ENCODE measurements at regions not wholly inside any gene's neighbourhood (a gene's known extent, or its start where the extent isn't known, plus 50 kb on each side); places are given as distances from the start of the nearest gene placed in this dataset.
"Not testable (repeated sequence)": the region's sequence is repeated elsewhere in the genome, so short reads cannot be mapped to it uniquely, and the experiment has no call there.

DNA sequence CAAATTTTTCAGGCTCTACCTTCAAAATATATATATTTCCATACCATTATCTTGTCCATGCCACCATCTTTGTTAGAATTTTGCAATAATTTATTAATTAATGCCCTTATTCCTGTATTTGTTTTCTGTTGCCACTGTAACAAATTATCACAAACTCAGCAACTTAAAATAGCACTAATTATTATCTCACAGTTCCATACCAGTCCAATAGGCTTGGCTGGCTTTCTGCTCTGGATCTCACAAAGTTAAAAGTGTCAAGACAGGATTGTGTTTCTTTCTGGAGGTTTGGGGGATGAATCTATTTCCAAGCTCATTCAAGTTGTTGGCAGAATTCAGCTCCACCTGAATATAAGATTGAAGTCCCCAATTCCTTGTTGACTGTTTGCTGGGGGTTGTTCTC lies 58.6 kb upstream of the SLC38A4 start:
- no peak for DNase-seq

DNA sequence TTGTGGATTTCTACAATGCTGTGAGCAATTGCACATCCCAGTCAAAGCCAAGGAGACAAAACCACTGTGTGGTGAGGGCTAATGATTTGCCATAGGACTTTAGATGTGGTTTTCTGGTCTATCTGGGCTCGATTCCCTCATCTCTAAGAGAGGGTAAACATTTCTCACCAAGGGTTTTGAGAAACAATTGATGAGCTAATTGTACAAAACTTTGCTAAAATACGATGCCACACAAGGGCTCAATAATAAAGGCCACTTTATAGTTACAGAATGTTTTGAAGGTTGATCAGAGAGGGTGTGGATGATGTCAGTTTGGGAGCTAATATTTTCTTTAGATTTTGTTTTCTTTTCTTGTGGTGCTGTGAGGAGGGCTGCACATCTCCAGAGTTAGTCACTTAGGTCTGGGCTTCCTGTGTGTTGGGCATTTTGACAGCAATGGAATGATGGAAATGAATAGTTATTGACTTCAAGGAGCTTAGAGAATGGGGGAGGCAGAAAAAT lies 60.8 kb upstream of the SLC38A4 start:
- DNase-seq: no peak

GRCh38 chr12:46887870-46888269 lies 62.1 kb upstream of the SLC38A4 start:
- DNase-seq: no peak

GRCh38 chr12:46888568-46888967 lies 62.8 kb upstream of the SLC38A4 start:
- DNase-seq: no peak

DNA sequence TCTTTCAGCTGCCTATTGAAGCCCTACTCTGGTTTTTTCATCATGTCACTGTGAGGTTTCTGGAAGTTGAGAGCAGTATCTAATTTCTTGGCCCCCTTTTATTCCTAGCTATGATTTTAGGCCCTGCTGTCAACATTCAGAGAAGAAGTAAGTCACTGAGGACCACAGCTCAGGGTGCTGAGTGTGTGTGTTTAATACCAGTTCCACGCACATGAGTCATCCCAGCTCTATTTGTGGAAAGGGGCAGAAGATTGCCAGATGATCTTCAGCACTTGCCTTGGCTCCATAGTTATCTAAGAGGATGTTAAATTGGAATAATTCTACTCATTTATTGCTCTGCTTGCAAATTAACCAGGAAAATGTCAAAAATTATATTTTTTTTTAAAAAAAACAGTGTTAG lies 65.5 kb upstream of the SLC38A4 start:
- no peak for DNase-seq

GRCh38 chr12:46892034-46892705 lies 66.4 kb upstream of the SLC38A4 start:
- DNase-seq: no peak

GRCh38 chr12:46892887-46893286 lies 67.1 kb upstream of the SLC38A4 start:
- no peak for DNase-seq

- no peak for DNase-seq
Observed at GRCh38 chr12:46893434-46893833, 67.6 kb upstream of the SLC38A4 start.

- no peak for DNase-seq
Observed at GRCh38 chr12:46895726-46896125, 69.9 kb upstream of the SLC38A4 start.

DNA sequence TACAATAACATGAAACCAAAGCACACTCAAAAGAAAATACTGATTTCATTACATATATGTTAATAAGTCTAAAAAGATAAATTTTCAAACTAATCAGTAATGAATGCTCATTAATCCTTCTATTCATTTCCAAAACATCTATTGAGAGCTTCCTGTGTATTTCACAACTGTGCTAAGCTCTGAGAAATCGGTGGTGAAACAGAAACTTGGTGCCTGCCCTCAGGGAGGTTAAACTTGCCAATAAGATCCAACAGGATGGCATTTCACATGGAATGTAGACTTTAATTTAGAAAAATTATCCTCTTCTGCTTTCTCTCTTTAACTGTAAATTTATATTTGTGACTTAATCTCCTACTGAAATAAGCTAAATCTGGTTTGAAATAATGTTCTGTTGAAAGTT lies 70.9 kb upstream of the SLC38A4 start:
- no peak for DNase-seq

DNA sequence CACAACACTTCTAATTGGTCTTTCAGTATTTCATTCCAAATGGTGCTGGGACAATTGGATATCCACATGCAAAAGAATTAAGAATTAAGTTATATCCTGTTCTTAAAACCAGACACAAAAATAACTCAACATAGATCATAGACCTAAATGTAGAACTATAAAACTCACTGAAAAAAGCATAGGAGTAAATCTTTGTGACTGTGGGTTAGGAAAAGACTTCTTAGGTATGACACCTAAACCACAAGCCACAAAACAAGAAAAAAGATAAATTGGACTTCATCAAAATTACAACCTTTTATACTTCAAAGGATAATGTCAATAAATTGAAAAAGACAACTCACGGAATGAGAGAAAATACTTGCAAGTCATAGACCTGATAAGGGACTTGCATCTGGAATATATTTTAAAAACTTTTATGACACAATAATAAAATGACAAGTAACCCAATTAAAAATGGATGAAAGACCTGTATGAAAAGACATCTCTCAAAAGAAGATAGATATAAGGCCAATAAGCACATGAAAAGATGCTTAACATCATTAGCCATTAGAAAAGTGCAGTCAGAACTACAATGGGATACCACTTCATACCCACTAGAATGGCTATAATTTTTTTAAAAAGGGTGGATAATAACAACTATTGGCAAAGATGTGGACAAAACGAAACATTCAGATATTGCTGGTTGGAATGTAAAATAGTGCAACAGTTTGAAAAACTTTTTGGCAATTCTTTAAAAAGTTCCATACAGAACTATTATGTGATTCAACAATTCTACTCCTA lies 72.5 kb upstream of the SLC38A4 start:
- no peak for DNase-seq

- no peak for DNase-seq
Observed at GRCh38 chr12:46898989-46899388, 73.2 kb upstream of the SLC38A4 start.

GRCh38 chr12:46900734-46901463 lies 75.1 kb upstream of the SLC38A4 start:
- no peak for DNase-seq

DNA sequence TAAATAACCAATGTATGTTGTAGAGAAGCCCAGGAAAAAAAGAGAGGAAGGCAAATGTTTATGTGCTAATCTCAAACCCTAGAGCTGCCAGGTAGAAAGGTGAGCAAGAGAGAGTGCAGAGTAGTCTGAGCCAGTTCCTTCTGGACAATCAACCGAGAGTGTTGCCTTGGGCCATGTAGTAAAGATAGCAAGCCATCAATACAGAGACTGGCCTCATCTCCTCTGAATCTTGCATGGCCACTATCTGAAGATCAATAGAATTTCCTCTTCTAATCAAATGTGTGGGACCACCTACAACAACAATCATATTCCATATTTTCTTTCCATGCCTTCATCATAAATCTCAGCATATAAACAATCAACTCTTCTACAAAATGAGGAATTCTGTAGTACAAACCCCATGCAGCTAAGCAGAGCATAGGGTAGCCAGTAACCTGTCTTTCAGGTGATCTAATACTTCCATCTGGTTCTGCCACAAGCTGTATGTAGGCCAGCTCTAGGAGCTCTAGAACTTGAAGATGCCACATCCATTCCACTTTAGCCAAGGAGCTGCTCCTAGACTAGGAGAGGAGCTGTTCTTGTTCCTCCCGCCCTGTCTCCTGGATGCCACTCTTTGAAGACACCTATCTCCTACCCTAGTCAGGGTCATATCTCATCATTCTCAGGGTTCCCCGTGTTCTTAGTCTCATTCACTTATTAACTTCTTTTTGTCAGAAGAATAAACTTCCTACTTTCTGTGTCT lies 75.8 kb upstream of the SLC38A4 start:
- no peak for DNase-seq

DNA sequence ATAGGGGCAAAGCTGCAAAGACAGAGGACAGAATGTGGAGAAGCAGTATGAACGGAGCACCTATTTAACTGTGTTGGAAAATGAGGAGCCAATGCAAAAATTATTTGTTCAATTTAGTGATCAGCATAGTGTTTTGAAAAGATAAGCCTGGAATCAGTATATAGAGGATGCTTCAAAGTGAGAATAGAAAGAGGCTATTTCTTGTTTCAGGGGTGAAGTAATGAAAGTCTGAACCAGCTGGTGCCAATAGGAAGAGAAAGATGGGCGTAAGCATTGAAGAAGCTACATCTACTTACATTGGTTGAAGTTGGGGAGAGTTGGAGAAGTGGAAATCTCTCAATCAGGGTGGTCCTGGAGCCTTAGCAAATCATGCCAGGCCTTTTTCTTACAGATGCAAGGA lies 77.3 kb upstream of the SLC38A4 start:
- no peak for DNase-seq

GRCh38 chr12:46904406-46905238 lies 78.8 kb upstream of the SLC38A4 start:
- no peak for DNase-seq

DNA sequence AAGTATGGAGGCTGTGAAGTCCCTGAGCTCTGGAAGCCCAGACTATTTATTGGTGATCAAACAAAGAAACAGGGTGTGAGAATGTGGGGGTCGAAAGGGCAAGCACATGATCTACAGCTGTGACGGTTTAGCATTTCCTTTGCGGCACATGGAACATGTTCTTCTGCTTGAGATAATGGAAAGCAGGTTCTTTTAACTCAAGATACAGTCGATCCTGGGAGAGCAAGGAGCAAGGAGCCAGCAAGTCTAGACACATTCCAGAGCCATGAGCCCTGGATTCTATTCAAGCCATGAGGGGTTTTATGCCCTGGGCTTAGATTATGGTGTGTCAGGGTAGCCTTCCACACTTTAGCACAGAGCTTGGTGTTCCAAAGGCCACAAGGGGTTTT lies 79.4 kb upstream of the SLC38A4 start:
- DNase-seq: not testable (repeated sequence)

DNA sequence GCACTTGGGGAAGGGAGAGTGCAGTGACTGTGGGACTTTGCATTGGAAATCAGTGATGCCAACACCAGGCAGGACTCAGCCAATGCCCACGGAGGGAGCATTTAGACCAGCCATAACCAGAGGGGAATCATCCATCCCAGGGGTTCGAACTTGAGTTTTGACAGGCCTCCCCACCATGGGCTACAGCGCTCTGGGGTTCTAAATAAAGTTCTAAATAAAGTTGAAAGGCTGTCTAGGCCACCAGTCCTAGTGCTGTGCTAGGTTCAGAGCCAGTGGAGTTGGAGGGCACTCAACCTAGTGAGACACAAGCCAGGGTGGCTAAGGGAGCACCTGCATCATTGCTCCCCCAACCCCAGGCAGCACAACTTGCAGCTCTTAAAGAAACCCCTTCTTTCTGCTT lies 82.0 kb upstream of the SLC38A4 start:
- DNase-seq: no peak

DNA sequence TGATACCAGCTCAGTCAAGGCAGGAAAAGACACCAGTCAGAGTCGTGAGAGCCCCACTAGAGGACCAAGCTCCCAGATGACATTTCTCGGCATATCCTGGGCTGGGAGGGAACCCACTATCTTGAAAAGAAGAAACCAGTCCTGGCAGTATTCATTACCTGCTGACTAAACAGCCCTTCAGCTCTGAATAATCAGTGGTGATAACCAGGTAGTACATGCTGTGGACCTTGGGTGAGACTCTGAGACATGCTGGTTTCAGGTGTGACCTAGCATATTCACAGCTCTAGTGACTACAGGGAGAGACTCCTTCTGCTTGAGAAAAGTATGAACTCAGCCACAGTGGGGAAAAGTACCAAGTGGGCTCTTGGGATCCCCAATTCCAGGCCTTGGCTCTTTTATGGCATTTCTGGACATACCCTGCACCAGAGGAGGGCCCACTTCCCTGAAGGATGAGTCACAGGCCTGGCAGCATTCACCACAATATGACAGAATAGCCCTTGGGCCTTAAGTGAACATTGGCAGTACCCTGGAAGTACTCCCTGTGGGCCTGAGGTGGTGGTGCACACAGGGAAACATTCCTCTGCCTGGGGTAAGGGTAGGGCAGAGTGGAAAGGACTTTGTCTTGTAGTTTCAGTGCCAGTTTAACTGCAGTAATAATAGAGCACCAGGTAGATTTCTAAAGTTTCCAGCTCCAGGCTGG lies 82.6 kb upstream of the SLC38A4 start:
- no peak for DNase-seq

- no peak for DNase-seq
Observed at GRCh38 chr12:46908936-46909635, 83.3 kb upstream of the SLC38A4 start.

DNA sequence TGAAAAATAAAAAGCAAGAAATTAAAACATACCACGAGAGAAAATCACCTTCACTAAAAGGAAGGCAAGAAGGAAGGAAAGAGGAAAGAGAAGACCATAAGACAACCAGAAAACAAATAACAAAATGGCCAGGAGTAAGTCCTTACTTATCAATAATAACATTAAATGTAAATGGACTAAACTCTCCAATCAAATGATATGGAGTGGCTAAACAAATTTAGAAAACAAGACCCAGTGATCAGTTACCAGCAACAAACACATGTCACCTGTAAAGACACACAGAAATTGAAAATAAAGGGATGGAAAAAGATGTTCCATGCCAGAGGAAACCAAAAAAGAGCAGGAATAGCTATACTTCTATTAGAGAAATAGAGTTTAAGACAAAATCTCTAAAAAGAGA lies 85.0 kb upstream of the SLC38A4 start:
- no peak for DNase-seq

Measured in NCI-H510A treated with DMSO at 0.1 percent for 48 hours (cell line).